B cell (primary cell): ENCODE measurements at regions not wholly inside any gene's neighbourhood (a gene's known extent, or its start where the extent isn't known, plus 50 kb on each side); places are given as distances from the start of the nearest gene placed in this dataset.

Source experiments
- CTCF ChIP-seq: fragments of 200-600 bp; IDR thresholded peaks from one replicate; pipeline ENCODE4 v1.8.0; 2022; ENCODE audit warnings: antibody characterized with exemption, mild to moderate bottlenecking
- EZH2 ChIP-seq: IDR thresholded peaks from 2 replicates; pipeline ENCODE4 v1.6.1; 2012; ENCODE audit warnings: borderline replicate concordance, low read depth, mild to moderate bottlenecking, moderate library complexity, low read length; ENCODE audit not compliant: insufficient read depth, poor library complexity, severe bottlenecking

- TF ChIP-seq CTCF (no peak), EZH2 (no peak)
Measured at GRCh38 chr9:99486684-99487083, 264.6 kb downstream of the SEC61B start.
